GM21717 (cell line): ENCODE measurements at regions not wholly inside any gene's neighbourhood (a gene's known extent, or its start where the extent isn't known, plus 50 kb on each side); places are given as distances from the start of the nearest gene placed in this dataset.

ENCODE experiments used
- ATAC-seq: cut with Tn5 transposase; IDR thresholded peaks from one replicate; pipeline ENCODE4 v1.9.1; 2021; ENCODE audit warnings: mild to moderate bottlenecking, moderate library complexity; ENCODE audit not compliant: unreplicated experiment

DNA sequence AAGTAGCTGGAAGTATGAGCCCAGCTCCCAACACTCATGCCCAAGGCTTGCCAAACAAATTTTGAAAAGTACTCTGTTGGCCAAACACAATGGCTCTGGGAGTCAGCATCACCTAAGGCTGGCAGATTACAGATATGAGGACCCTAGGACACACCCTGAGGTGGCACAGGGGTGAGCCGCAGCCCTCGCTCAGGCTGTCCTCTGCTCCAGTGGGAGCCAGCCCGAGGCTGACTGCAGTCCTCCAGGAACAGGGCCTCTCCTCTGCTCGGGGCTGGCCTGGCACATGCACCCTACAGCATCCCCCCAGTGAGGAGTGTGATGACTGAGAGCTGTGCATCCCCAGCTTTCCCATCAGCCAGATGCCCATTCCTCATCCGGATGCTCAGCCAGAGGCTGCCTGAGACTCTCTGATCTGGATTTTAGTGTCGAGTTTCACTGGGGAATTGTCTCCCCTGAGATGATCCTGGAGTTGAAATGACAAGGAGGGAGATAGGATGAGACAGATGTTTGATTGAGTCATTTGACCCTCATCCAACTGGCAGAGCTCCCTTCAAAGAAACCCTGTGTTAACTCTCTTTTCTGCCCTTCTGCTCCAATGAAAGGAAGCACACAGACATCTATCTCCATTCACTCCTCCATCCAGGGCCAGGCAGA, 269.3 kb upstream of the NCKAP5 start:
- ATAC-seq, result no peak

DNA sequence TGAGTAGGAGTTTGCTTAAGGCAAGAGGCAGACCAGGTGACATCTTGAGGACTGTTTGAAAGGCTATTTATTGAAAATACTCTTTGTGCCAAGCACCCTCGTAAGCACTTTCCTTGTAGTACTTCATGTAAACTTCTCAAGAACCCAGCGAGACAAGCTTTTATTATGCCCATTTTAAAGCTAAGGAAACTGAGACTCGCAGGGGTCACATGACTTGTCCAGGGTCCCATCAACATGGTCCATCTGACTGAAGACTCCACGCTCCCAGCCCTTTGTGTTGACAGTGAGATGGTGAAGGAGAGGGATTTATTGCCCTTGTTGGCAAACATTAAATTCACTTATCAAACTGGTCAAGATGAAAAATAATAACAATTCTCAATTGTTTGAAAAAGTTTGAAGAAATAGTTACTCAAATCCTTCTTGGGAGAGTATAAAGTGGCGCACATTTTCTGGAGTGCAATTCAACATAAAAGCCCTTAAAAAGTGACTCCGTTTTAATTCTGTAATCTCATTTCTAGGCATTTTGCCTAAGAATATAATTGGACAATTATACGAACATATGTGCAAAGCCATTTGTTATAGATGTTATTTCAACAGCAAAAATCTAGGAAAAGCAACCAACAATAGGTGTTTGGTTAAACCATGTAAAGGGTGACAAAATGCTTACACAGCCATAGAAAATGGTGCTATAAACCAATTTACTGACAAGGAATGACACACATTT, 270.5 kb upstream of the NCKAP5 start:
- no peak for ATAC-seq

DNA sequence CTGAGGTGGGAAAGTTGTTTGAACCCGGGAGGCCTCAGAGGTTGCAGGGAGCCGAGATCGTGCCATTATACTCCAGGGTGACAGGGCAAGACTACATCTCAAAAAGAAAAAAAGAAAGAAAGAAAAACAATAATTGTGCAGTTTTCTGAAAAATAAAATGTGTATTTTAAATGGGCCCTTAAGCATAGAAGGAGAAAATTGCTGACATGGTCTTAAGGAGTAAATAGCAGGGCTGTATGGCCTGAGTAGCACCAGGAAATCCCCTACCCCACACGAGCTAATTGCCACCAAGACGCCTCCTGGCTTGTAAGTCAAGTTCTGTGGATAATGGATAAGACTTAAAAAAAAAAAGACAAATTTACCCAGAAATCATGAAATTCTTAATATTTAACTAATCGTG, 271.4 kb upstream of the NCKAP5 start:
- no peak for ATAC-seq

DNA sequence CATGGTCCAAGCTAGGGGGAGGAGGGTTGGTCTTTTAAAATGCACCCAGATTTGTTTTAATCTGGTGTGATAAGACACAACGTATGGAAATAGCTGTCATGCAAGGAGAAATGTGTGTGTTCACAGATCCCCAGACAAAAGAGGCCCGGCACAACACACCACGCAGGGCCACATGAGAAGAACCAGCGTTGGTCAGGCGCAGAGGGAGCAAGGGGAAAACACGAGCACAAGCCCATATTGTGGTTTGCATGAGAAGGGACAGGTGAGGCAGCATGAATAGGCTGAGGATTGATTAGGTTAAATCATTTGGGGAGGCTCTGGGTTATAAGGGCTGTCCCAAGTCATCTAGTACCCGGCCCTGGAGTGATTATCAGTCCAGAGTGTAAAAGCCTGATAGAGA, 272.5 kb upstream of the NCKAP5 start:
- no peak for ATAC-seq

DNA sequence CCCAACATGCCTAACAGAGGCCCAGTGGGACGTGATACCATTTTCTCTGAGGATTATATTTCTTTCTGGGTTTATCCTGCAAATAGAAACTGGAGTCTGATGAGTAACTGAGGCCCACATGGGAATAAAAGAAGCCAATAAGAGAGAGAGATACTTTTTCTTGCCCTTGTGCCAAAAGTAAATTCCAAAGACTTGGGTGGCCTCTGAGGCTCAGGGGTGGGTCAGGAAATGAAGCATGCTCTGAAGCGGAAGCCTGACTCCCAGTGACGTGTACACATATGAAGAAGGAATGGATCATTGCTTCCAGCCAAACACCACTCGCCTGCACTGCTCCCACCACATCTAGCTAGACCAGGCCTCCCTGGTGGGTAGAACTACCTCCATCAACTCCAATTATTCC, 273.6 kb upstream of the NCKAP5 start:
- ATAC-seq, result no peak

DNA sequence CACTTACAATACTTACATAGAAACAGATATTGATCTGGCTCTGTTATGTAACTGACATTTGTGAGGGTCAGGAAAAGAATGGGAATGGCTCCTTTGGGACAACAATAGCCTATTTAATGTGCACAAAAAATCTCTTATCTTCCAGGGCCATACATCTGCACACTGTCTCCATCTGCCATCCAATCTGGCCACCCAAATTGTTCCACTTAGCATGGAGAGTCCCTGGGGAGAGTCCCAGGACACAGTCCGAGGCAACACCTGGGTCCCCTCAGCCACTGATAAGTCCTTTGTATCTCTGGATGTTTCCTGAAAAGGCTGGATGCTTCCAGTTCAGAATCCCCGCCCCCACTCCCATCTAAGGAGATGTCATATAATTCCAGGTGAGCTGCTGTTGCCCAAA, 274.2 kb upstream of the NCKAP5 start:
- ATAC-seq, result no peak

DNA sequence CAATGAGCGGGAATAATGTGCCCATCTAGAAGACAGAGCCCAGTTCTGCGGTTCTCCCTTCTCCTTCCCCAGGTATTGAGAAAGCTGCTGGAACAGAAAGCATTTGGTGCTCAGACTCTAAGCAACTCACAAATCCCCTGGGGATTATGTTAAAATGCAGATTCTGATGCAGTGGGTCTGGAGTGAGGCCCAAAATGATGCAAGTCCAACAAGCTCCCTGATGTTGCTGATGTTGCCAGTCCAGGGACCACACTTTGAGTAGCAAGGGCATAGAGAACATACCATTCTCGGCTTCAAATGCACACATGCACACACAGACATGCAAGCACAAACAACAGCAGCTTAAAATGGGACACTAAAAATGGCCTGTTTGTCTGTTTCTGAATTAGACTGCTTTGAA, 274.8 kb upstream of the NCKAP5 start:
- ATAC-seq, result no peak

DNA sequence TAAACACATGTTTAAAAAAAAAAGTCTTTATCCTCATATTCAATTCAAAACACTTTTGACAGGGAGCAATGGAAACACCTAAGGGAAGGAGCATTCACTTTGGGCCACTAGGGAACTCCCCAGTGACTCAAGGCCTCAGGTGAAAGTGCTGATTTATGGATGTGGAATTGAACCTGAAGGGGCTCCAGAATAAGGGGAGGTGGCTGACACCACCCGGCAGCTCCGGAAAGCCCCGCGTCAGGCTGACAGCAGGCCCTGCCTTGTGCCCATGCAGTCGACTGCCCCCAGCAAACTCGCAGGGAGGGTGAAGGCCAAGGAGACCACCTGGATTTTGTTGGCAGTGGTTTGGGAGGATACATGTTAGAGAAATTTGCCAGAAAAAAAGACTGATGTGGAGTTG, 275.3 kb upstream of the NCKAP5 start:
- ATAC-seq, result no peak

DNA sequence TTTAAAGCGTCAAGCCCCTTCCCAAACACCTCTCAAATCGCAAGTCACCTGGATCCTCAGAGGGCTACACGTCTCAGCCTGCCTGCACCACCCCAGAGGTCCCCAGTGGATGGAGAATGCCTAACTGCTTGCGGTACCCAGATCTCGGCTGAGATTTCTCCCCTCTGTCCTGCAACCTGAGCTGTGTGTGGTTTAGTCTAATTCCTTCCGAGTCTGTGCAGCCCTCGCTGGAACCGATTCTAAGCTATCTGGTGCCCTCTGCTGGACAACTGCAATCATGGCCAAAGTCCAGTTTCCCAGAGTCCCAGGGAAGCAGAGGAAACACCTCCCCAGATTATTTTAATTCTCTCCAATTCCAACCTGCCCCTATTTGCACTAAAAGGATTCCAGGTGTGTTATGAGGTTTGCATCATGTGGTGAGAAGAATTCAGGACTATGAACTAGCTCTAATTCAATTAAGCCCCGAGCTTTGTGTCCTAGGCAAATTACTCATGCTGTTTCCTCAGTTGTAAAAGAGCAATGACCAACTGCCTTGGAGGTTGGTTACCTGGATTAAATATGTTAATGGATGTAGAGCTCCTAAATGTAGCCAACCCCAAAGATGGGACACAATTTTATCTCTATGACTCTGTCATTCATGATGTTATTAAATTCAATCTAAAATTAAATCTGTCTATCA, 276.1 kb upstream of the NCKAP5 start:
- peak; percentile 85 for ATAC-seq

DNA sequence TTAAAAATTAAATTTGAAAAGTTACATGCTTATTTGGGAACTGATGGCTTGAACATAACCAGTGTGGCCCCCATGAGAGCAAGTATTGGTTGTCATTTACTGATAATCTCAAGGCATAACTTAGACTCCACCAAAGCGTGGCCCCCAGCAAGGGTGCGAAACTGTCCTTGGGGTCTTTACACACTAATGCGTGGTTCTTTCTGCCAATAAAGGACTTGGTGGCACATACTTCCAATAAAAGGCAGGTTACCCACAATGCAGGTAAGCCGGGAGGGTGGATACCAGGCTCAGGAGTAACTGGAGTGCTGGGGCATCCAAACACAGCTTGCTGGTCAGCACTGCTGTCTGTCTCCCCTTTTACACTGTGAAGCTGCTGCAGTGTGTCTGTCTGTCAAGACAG, 278.2 kb upstream of the NCKAP5 start:
- ATAC-seq, result no peak

DNA sequence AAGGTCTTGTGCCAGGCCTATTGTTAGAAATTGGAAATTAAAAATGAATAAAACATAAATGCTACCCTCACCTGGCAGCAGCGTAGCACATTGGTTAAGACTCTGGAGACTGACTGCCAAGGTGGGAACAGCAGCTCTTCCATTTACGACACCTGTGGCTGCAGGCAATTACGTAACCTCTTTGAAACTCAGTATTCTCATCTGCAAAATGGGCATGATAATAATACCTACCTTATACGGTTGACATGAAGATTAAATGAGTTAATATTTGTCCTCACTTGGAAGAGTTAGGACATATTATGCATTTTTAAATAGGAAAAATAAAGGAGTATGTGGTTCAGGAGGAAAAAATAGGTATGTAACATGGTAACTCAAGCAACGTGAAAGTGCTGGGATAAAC, 279.3 kb upstream of the NCKAP5 start:
- no peak for ATAC-seq

DNA sequence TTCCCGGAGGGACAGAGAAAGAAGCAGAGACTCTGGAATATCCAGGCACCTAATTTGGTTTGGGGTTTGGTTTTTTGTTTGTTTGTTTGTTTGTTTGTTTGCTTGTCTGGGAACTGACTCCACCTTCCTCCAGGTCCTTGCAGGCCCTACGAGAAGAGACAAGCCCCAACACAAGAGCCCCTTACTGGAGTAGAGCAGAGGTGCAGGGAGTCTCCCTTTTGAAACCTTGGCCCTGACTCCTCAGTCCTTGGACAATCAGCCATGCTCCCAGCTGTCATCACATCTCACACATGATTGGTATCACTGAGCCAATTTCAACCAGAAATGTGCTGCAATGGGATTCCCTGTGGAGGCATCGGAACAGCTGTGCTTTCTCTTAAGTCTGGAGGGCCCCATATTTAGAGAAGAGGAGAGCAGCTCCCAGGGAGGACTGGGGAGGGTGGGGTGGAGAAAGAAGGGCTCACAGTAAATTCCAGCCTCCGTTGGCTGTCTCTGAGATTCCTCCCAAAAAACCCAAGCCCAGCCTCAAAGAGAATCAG, 279.9 kb upstream of the NCKAP5 start:
- ATAC-seq, result no peak

DNA sequence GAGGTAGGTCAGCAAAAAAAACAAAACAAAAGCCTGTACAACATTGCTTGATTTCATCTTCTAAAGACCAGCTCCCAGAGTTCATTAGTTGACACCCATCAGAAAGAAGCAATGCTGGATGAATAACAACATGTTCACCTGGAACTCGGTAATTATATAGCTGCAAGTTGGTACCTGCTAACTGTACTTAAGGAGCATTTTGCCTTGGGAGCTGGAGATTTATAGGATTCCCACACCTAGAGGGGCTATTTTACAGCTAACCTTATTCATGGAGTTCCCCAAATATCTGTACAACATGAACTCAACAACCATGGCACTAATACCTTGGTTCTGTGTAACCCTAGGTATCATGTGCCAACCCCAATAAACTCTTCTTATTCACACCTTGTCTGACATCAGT, 281.1 kb upstream of the NCKAP5 start:
- no peak for ATAC-seq

DNA sequence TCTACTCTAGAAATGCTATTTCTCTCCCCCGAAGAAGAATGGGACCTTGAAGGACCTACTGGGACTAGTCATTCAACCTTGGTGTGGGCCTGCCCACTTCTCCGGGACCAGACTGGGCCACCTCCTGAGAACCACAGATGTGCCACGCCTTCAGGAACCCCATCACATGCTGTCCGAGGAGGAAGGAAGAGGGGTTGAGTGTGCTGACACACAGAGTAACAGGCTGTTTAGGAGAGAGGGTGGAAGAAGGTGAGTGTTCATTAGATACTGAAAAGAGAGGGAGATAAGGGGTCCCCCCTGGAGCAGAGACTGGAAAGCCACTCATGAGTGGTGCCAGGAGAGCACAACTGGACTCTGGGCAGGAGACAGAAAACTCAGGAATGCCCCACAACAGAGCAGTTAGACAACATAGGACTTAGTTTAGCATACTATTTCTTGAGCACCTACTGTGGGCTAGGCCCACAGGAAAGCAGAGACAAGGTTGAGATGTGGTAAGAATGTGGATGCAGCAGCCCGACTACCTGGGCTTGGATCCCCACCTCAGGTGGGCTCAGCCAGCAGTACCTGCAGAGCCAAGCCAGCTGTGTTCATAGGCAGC, 286.4 kb upstream of the NCKAP5 start:
- no peak for ATAC-seq

DNA sequence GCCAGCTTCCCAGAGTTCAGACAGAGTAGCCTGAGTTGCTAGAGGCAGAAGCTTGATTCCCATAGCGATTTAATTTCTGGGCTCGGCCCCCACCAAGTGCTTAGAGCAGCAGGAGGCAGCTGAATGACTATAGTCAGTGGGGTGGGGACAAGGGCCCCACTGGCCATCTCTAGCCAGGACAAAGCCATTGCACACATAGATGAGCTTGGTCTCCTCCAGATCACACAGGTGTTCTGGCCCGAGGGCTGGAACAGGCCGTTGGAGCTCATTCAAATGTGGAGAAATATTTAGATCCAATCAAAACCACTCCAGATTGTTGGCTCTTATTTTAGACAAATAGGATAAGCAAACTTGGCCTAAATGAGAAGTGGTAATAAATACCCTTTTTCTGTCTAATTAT, 287.3 kb upstream of the NCKAP5 start:
- no peak for ATAC-seq

DNA sequence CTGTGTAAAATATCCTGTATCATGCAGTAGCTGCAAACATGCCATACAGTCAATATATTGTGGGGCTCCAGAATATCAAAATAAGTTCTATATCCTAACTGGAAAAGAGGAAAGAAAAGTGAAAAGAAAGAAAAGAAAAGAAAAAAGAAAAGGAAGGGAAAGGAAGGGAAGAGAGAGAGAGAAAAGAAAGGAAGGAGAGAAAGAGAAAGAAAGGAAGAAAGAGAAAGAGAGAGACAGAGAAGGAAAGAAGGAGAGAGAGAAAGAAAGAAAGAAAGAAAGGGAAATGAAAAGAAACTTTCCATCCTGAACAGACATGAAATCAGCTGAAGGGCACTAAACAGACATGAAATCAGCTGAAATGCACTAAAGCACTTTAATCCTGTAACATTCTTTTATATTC, 288.4 kb upstream of the NCKAP5 start:
- no peak for ATAC-seq

DNA sequence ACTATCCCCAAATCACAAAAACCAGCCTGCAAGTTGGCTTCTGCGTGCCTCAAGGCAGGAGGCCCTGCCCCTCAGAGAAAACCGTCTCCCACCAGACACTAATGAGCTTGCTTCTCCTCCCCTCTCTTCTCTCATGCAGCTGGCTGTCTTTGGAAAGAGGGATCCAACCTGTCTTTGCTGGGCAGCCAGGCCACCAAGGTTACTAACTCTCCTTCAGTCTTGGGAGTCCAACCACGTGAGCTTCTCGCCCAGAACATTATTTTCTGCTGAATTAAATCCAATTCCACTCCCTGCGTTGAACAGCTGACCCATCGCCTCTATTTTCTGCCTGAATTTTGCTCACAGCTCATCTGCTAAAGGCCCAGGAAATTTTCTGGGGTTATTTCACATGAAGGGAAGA, 291.3 kb upstream of the NCKAP5 start:
- no peak for ATAC-seq

DNA sequence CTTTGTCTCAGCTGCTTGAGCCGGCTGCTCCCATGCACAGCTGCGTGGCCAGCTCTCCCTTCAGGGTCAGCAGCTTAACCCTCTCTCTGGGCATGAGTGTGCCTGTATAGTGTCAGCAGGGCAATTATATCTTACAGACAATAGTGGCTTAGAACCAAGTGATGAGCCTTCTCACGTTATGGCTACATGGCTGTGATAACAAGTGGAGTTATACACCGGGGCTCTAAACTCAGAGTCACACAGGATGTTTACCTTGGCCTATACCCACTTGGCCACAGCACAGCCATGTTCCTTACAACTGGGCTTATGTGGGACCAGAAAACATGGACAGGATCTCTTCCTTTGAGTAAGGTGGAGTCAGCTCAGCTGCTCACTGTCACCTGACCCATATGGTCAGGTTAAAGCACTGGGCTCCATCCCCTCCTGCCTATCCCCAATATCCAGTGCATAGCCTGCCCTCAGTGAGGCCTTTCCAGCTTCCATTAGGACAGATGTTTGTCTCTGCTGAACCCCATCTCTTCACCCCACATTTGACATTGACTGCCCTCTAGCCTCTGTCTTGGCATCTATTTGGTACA, 294.2 kb upstream of the NCKAP5 start:
- no peak for ATAC-seq

DNA sequence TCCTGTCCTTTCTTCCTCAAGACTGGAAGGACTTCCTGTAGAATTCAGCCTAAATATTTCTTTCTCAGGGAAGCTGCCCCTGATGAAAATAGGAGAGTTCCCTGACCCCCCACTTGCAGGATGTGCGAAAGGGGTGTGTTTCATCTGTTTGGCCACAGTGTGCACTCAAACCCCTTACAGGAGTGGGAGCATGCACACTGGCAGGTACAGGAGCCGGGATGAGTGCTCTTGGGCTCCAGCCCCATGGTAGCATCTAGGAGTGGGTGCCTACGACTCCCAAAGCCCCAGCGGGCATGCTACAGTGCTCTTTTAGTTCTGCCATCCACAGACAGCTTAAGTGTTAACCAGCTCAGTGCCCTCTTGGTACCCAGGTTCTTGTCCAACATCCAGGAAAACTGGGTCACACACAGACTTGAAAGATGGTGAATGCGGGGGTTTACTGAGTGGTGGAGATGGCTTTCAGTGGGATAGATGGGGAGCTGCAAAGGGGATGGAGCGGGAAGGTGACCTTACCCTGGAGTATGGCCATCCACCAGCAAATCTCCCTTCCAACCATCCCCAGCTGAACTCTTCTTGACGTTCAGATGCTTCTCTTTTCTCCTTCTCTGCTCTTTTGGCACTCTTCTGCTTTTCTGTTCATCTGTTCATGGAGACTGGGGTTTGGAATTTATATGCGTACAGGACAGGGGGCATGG, 295.0 kb upstream of the NCKAP5 start:
- no peak for ATAC-seq

DNA sequence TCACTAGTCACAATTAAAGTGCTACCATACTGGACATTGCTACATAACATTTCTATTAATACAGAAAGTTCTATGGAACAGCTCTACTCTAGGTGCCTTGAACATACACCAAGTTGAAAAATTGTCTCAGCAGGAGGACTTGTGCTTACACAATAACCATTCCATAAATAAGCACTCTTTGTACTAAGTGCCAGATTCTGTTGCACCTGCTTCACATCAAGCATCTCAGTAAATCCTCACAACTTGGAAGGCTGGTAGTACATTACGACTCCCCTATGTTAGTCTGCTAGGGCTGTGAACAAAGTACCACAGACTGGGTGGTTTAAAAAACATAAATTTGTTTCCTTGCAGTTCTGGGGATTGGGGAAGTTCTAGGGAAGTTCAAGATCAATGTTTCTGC, 296.9 kb upstream of the NCKAP5 start:
- ATAC-seq, result no peak

DNA sequence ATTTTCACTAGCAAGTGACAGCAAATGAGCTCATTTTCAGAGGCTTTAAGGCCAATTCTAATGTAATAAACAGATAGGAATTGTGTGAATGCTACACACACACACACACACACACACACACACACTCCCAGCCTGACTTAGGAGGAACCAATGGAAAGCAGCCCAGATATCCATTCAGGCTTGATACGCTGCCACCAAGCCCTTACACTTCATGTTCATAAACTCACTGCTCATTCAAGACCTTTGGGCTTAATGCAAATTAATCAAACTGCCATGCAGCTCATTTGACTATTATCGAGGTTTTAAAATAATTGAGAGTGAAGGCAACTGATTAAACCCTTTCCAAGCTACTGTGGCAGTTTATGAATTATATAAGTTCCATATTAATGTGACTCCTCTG, 298.9 kb upstream of the NCKAP5 start:
- ATAC-seq, result no peak
